HEK293 (cell line): ENCODE measurements at regions not wholly inside any gene's neighbourhood (a gene's known extent, or its start where the extent isn't known, plus 50 kb on each side); places are given as distances from the start of the nearest gene placed in this dataset.

Source experiments
- BCL11B ChIP-seq: fragments of 450-650 bp; formaldehyde crosslinking; IDR thresholded peaks from 2 replicates; pipeline ENCODE4 v1.5.1; 2016; ENCODE audit warnings: low read depth, missing biosample characterization, missing genetic modification characterization
- MYNN ChIP-seq: fragments of 450-650 bp; formaldehyde crosslinking; IDR thresholded peaks from 2 replicates; pipeline ENCODE4 v1.5.1; 2016; ENCODE audit warnings: missing biosample characterization, missing genetic modification characterization, borderline replicate concordance
- SALL2 ChIP-seq: fragments of 450-650 bp; formaldehyde crosslinking; IDR thresholded peaks from 2 replicates; pipeline ENCODE4 v1.5.0; 2017; ENCODE audit warnings: missing biosample characterization, mild to moderate bottlenecking, missing genetic modification characterization, borderline replicate concordance
- TRIM28 ChIP-seq: IDR thresholded peaks from 2 replicates; pipeline ENCODE4 v1.6.1; 2011; ENCODE audit warnings: low read length, control low read depth, borderline replicate concordance
- ZBTB21 ChIP-seq: fragments of 450-650 bp; formaldehyde crosslinking; IDR thresholded peaks from 2 replicates; pipeline ENCODE4 v1.5.1; 2017; ENCODE audit warnings: missing biosample characterization, missing genetic modification characterization
- ZNF112 ChIP-seq: fragments of 450-650 bp; formaldehyde crosslinking; IDR thresholded peaks from 2 replicates; pipeline ENCODE4 v1.5.0; 2017; ENCODE audit warnings: missing biosample characterization, missing genetic modification characterization
- ZNF175 ChIP-seq: fragments of 450-650 bp; formaldehyde crosslinking; IDR thresholded peaks from 2 replicates; pipeline ENCODE4 v1.5.1; 2016; ENCODE audit warnings: missing biosample characterization, missing genetic modification characterization
- ZNF274 ChIP-seq, 2 experiments: fragments of 200-500 bp in 1 of 2; fragments of 450-650 bp in 1 of 2; sonication (Bioruptor generic) in 1 of 2; formaldehyde crosslinking in 1 of 2; IDR thresholded peaks; 2 replicates each; pipeline versions ENCODE4 v1.5.1 to v1.6.1; 2014 to 2016; ENCODE audit warnings: borderline replicate concordance in 1 of 2, inconsistent platforms in 1 of 2, low read length in 1 of 2, missing biosample characterization in 1 of 2, missing genetic modification characterization in 1 of 2
- ZNF335 ChIP-seq: fragments of 450-650 bp; formaldehyde crosslinking; conservative IDR thresholded peaks from 2 replicates; pipeline ENCODE4 v1.5.1; 2016; ENCODE audit warnings: missing biosample characterization, missing genetic modification characterization
- TF ChIP-seq, protein P1 (sequence below): fragments of 450-650 bp; formaldehyde crosslinking; IDR thresholded peaks from 2 replicates; pipeline ENCODE4 v1.5.1; 2016; ENCODE audit warnings: missing biosample characterization, missing genetic modification characterization
- TF ChIP-seq, protein P2 (sequence below): fragments of 450-650 bp; formaldehyde crosslinking; IDR thresholded peaks from 2 replicates; pipeline ENCODE4 v1.5.1; 2017; ENCODE audit warnings: missing biosample characterization, missing genetic modification characterization

DNA sequence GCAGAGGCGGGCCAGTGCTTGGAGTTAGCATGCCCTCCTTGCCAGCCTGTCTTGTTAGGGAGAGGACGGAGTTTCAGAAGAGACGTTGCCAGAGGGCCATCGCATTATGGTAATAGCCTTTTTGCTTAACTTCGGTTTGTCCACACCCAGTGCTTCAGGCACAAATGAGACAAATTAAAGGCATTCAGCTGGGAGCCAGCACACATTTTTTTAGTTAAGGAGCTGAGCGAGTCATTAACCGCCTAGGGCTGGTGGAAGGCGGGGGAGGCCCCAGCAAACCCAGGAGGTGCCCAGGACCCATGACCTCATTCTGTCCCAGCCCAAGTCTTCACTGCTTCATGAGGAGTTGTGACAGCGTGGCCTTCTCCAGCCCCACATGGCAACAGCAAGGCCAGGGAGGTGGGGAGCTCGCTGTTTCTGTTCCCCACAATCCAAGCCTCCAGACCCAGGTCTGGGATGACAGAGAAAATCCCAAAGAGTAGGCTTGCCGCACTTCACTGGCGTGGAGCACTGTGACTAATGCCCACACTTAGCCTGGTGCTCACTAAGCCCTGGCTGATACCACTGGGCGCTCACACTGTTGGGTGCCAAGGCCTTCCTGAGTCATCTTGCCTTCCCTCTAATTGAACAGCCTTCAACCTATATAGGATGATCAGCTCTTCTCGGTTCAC, 237.1 kb downstream of the ANKRD60 start:
- TF ChIP-seq ZNF112 (tag by site-specific recombination): no peak
- TF ChIP-seq MYNN: no peak
- no peak for TF ChIP-seq BCL11B (tag by site-specific recombination)
- TF ChIP-seq ZBTB21: no peak
- TF ChIP-seq, protein P1, sequence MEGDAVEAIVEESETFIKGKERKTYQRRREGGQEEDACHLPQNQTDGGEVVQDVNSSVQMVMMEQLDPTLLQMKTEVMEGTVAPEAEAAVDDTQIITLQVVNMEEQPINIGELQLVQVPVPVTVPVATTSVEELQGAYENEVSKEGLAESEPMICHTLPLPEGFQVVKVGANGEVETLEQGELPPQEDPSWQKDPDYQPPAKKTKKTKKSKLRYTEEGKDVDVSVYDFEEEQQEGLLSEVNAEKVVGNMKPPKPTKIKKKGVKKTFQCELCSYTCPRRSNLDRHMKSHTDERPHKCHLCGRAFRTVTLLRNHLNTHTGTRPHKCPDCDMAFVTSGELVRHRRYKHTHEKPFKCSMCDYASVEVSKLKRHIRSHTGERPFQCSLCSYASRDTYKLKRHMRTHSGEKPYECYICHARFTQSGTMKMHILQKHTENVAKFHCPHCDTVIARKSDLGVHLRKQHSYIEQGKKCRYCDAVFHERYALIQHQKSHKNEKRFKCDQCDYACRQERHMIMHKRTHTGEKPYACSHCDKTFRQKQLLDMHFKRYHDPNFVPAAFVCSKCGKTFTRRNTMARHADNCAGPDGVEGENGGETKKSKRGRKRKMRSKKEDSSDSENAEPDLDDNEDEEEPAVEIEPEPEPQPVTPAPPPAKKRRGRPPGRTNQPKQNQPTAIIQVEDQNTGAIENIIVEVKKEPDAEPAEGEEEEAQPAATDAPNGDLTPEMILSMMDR: no peak
- TF ChIP-seq ZNF274 (IDR thresholded peaks at IDR 0.05; ENCODE audit: low read length): no peak
- no peak for TF ChIP-seq ZNF274 (tag by site-specific recombination; IDR thresholded peaks at IDR 0.05; ENCODE audit: borderline replicate concordance)
- TF ChIP-seq ZNF335 (tag by site-specific recombination): peak; percentile 56; the same call in 1 of the 2 replicates
- TF ChIP-seq TRIM28: no peak
- TF ChIP-seq ZNF175 (tag by site-specific recombination): no peak
- TF ChIP-seq SALL2 (tag by site-specific recombination): no peak
- TF ChIP-seq, protein P2, sequence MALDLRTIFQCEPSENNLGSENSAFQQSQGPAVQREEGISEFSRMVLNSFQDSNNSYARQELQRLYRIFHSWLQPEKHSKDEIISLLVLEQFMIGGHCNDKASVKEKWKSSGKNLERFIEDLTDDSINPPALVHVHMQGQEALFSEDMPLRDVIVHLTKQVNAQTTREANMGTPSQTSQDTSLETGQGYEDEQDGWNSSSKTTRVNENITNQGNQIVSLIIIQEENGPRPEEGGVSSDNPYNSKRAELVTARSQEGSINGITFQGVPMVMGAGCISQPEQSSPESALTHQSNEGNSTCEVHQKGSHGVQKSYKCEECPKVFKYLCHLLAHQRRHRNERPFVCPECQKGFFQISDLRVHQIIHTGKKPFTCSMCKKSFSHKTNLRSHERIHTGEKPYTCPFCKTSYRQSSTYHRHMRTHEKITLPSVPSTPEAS: no peak
